ENCODE measurements at regions not wholly inside any gene's neighbourhood (a gene's known extent, or its start where the extent isn't known, plus 50 kb on each side); places are given as distances from the start of the nearest gene placed in this dataset.

GRCh38 chr9:120286530-120286929 lies 293.4 kb downstream of the CDK5RAP2 start:
- in situ Hi-C loops (cut with HindIII; ENCODE audit: low pct_unique_long_range_greater_than_20kb, low sequenced_read_pairs), result no loop called here
- no peak for DNase-seq (ENCODE audit: low read depth in 1 of 2, low spot score in 1 of 2)
- TF ChIP-seq JUND (IDR thresholded peaks at IDR 0.05; ENCODE audit: low read depth), result no peak

- no peak for TF ChIP-seq JUND (IDR thresholded peaks at IDR 0.05; ENCODE audit: low read depth)
- in situ Hi-C loops (cut with HindIII; ENCODE audit: low pct_unique_long_range_greater_than_20kb, low sequenced_read_pairs), result no loop called here
- DNase-seq (ENCODE audit: low read depth in 1 of 2, low spot score in 1 of 2), result no peak
Measured at GRCh38 chr9:120284821-120285220, 295.1 kb downstream of the CDK5RAP2 start.

- no peak for DNase-seq (ENCODE audit: low read depth in 1 of 2, low spot score in 1 of 2)
- in situ Hi-C loops (cut with HindIII; ENCODE audit: low pct_unique_long_range_greater_than_20kb, low sequenced_read_pairs), result no loop called here
- TF ChIP-seq JUND (IDR thresholded peaks at IDR 0.05; ENCODE audit: low read depth), result no peak
Measured at GRCh38 chr9:120281665-120282064, 298.3 kb downstream of the CDK5RAP2 start.

- TF ChIP-seq JUND (IDR thresholded peaks at IDR 0.05; ENCODE audit: low read depth), result no peak
- DNase-seq (ENCODE audit: low read depth in 1 of 2, low spot score in 1 of 2), result no peak
- in situ Hi-C loops (cut with HindIII; ENCODE audit: low pct_unique_long_range_greater_than_20kb, low sequenced_read_pairs), result no loop called here
Measured at GRCh38 chr9:120267929-120268328, 312.0 kb downstream of the CDK5RAP2 start.

- in situ Hi-C loops (cut with HindIII; ENCODE audit: low pct_unique_long_range_greater_than_20kb, low sequenced_read_pairs), result no loop called here
- DNase-seq (ENCODE audit: low read depth in 1 of 2, low spot score in 1 of 2), result no peak
- TF ChIP-seq JUND (IDR thresholded peaks at IDR 0.05; ENCODE audit: low read depth), result no peak
Measured at GRCh38 chr9:120265791-120266190, 314.2 kb downstream of the CDK5RAP2 start.

- no peak for DNase-seq (ENCODE audit: low read depth in 1 of 2, low spot score in 1 of 2)
- TF ChIP-seq JUND (IDR thresholded peaks at IDR 0.05; ENCODE audit: low read depth), result no peak
- in situ Hi-C loops (cut with HindIII; ENCODE audit: low pct_unique_long_range_greater_than_20kb, low sequenced_read_pairs), result no loop called here
Measured at GRCh38 chr9:120264528-120264927, 315.4 kb downstream of the CDK5RAP2 start.

GRCh38 chr9:120263836-120264235 lies 316.1 kb downstream of the CDK5RAP2 start:
- no peak for DNase-seq (ENCODE audit: low read depth in 1 of 2, low spot score in 1 of 2)
- no peak for TF ChIP-seq JUND (IDR thresholded peaks at IDR 0.05; ENCODE audit: low read depth)
- in situ Hi-C loops (cut with HindIII; ENCODE audit: low pct_unique_long_range_greater_than_20kb, low sequenced_read_pairs), result no loop called here

- no peak for DNase-seq (ENCODE audit: low read depth in 1 of 2, low spot score in 1 of 2)
- TF ChIP-seq JUND (IDR thresholded peaks at IDR 0.05; ENCODE audit: low read depth), result no peak
- in situ Hi-C loops (cut with HindIII; ENCODE audit: low pct_unique_long_range_greater_than_20kb, low sequenced_read_pairs), result no loop called here
Measured at GRCh38 chr9:120261419-120261818, 318.5 kb downstream of the CDK5RAP2 start.

- TF ChIP-seq JUND (IDR thresholded peaks at IDR 0.05; ENCODE audit: low read depth), result no peak
- DNase-seq (ENCODE audit: low read depth in 1 of 2, low spot score in 1 of 2), result no peak
- in situ Hi-C loops (cut with HindIII; ENCODE audit: low pct_unique_long_range_greater_than_20kb, low sequenced_read_pairs), result no loop called here
Measured at GRCh38 chr9:120259100-120259499, 320.9 kb downstream of the CDK5RAP2 start.

GRCh38 chr9:120258096-120258495 lies 321.9 kb downstream of the CDK5RAP2 start:
- in situ Hi-C loops (cut with HindIII; ENCODE audit: low pct_unique_long_range_greater_than_20kb, low sequenced_read_pairs), result no loop called here
- DNase-seq (ENCODE audit: low read depth in 1 of 2, low spot score in 1 of 2), result no peak
- TF ChIP-seq JUND (IDR thresholded peaks at IDR 0.05; ENCODE audit: low read depth), result no peak

GRCh38 chr9:120257483-120257882 lies 322.5 kb downstream of the CDK5RAP2 start:
- in situ Hi-C loops (cut with HindIII; ENCODE audit: low pct_unique_long_range_greater_than_20kb, low sequenced_read_pairs), result no loop called here
- TF ChIP-seq JUND (IDR thresholded peaks at IDR 0.05; ENCODE audit: low read depth), result no peak
- no peak for DNase-seq (ENCODE audit: low read depth in 1 of 2, low spot score in 1 of 2)

- no peak for TF ChIP-seq JUND (IDR thresholded peaks at IDR 0.05; ENCODE audit: low read depth)
- DNase-seq (ENCODE audit: low read depth in 1 of 2, low spot score in 1 of 2), result no peak
- in situ Hi-C loops (cut with HindIII; ENCODE audit: low pct_unique_long_range_greater_than_20kb, low sequenced_read_pairs), result no loop called here
Measured at GRCh38 chr9:120256146-120256545, 323.8 kb downstream of the CDK5RAP2 start.

GRCh38 chr9:120252248-120252647 lies 327.7 kb downstream of the CDK5RAP2 start:
- TF ChIP-seq JUND (IDR thresholded peaks at IDR 0.05; ENCODE audit: low read depth), result no peak
- DNase-seq (ENCODE audit: low read depth in 1 of 2, low spot score in 1 of 2), result peak in 1 of 2 experiments; percentile 25

GRCh38 chr9:120242116-120242811 lies 337.7 kb downstream of the CDK5RAP2 start:
- TF ChIP-seq JUND (IDR thresholded peaks at IDR 0.05; ENCODE audit: low read depth), result no peak
- in situ Hi-C loops (cut with HindIII; ENCODE audit: low pct_unique_long_range_greater_than_20kb, low sequenced_read_pairs), result no loop called here
- no peak for DNase-seq (ENCODE audit: low read depth in 1 of 2, low spot score in 1 of 2)

More at GRCh38 chr9:120252248-120252647, 327.7 kb downstream of the CDK5RAP2 start:
- in situ Hi-C loops (cut with HindIII; ENCODE audit: low pct_unique_long_range_greater_than_20kb, low sequenced_read_pairs), result no loop called here

Measured in T47D (cell line).